AG09319 (cell line): ENCODE measurements at regions not wholly inside any gene's neighbourhood (a gene's known extent, or its start where the extent isn't known, plus 50 kb on each side); places are given as distances from the start of the nearest gene placed in this dataset.

Source experiments
- DNase-seq: peaks from one replicate; pipeline ENCODE4 v3.0.0-alpha.2; 2010; ENCODE audit warnings: low read depth; ENCODE audit errors: extremely low read depth
- CTCF ChIP-seq: IDR thresholded peaks from 2 replicates; pipeline ENCODE4 v1.5.1; 2011; ENCODE audit warnings: low read depth, mild to moderate bottlenecking, inconsistent platforms, low read length, moderate library complexity

- TF ChIP-seq CTCF = no peak
- DNase-seq = no peak
These were observed 153.1 kb downstream of the GMNC start for GRCh38 chr3:190709351-190709773.
